CD4-positive, alpha-beta T cell treated with Interleukin-12 subunit alpha and Interleukin-12 subunit beta, for 1 hour (primary cell): ENCODE measurements at regions not wholly inside any gene's neighbourhood (a gene's known extent, or its start where the extent isn't known, plus 50 kb on each side); places are given as distances from the start of the nearest gene placed in this dataset.
"Not testable (repeated sequence)": the region's sequence is repeated elsewhere in the genome, so short reads cannot be mapped to it uniquely, and the experiment has no call there.

Experiments used
- DNase-seq: peaks from one replicate; pipeline ENCODE4 v3.0.0-alpha.2; 2020

DNA sequence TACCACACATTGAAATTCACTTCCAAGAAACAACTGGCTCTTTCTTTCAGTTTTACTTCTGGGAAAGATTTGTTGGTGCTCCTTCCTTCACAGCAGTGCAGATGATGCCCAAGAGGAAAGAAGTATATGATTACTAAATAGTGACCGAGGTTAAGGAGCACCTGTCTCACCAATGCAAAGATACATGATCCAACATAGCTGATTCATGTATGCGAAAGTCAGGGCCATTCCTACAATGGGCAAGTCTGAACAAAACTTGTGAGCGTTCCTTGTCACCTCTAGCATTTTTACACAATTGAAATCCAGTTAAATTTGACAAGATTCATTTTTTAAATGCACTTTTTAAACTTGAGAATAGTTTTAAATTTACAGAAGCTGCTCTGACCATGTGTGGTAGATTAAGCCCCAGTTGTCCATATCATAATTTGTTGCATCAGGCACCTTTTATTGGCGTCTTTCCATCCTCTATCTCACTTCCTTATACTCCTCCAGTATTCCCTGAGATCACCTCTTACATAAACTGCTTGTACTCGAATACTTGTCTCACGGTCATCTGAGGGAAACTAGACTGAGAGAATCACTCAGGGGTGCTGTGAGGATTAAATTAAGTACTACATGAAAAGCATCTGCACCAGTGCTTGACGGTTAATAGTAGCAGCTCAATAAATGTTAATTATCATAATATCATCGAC, 438.8 kb upstream of the CDH20 start:
- no peak for DNase-seq

DNA sequence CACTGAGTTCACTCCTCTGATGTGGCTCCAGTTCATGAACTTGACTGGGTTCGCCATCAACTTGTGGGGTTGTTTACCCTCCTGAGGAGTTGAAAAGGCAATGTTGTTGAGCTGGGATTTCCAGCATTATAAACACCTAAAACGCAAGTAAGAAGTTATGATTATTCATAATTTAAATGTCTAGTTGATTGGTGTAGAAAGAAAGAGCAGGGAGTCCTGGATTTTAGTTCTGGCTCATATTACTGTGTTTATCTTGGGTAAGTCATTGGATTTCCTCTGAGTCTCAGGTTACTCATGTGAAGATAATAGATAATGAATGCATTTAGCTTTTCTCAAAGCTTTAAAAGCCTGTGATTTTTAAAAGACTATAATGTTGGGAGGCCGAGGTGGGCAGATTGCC, 438.0 kb upstream of the CDH20 start:
- DNase-seq, result no peak

DNA sequence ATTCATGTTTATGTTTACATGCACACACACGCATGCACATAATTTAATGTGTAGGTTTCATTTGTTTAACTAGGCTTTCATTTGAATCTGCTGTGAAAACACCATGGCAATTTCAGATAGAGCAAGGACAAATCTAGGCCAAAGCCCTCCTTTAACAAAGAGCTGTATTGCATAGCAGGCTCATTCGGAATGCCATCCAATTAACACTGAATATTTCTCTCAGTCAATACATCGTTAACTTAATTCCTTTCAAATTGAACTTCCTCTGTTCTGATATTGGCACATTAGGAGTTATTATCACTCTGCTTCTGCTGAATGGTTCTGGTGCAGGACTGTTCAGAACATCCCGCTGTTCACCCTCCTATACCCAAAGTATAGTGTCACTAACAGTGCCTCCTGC, 435.1 kb upstream of the CDH20 start:
- no peak for DNase-seq

DNA sequence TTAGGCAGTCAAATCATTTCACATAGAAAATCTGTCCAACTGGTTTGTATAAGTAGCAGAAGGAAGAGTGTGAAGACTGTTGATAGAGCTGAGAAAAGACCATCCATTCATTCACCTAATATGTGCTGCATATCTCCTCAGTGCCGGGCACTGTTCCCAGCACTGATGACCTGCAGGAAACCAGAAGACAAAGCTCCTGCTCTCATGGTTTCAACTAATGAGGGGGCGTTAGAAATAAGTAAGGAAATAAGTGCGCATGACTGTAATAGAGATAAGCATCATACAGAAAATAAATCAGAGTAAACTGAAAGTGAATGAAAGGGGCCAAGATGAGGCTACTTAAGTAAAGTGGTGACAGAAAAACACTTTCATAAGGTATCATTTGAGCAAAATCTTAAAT, 427.5 kb upstream of the CDH20 start:
- DNase-seq, result no peak

DNA sequence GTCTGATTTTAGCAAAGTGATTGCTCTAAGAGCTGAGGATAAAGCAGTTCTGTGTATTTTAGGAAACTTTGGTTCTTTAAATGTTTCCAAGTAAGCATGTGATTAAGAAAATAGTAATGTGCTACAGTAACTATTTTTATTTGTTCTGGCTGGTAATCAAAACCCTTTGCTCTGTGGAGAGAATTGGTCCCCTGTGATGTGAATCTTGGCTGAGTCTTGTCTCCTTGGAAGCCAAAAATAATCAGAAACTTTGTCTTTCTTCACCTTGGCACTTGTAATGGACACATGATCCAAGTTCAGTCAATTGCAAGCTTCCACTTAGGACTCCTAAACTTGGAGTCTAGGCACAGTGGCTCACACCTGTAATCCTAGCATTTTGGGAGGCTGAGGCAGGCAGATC, 422.7 kb upstream of the CDH20 start:
- DNase-seq, result no peak

DNA sequence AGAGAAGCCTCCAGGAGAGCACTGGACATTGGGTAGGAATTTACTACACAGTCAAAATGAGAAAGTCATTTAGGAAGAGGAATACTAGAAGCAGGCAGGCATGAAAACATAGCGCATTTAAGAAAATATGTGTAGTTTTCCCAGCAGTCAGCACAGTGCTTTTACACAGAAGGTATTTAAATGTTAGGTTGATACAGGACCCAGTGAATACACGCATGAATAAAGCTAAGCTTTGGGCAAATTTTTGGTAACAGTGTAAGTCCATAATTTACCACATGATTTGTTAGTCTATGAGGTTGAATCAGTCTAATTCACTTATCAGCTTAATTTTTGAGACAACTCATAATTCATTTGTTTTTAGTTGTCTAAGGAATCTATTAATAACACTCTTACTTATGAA, 421.7 kb upstream of the CDH20 start:
- DNase-seq, result no peak

DNA sequence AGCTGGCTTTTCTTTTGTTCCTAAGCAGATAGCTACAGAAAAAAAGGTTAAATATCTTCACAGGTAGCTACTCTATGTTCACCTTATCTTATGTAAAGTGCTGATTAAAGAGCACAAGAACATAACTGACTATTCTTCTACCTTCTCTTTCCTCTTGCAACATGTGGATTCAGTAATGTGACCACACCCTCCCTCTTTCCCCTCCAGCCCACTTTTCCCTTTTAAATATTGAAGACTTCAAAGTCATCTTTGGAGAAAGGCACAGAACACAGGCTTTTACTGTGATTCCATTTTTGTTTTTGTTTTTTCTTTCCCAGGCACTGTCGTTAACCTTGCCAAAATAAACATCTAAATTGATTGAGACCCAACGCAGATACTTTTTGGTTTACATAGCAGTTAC, 418.1 kb upstream of the CDH20 start:
- no peak for DNase-seq

DNA sequence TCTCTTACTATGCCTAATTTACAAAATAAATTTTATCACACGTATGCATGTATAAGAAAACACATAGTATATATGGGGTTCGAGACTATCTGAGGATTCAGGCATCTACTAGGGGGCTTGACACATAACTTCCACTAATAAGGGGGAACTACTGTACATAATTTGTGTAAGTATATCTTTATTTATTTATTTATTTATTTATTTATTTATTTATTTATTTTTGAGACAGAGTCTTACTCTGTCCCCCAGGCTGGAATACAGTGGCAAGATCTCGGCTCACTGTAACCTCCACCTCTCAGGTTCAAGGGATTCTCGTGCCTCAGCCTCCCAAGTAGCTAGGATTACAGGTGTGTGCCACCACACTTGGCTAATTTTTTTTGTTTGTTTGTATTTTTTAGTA, 414.4 kb upstream of the CDH20 start:
- DNase-seq, result not testable (repeated sequence)

DNA sequence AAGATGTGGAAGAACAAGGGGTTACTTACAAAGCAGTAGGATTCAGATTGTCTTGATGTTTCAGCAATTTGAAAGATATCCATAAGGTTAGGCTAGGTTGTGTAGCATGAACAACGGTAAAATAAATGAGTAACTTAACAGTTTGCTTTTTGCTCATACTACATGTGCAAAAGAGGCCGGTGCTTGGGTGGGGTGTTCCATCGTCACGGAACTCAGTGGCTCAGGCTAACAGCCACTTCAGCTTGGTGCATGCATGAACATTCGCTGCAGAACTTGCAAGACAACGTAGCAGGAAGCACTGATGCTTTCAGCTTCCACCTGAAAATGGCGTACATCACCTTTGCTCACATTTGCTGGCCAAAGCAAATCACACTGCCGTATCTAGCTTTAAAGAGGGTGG, 407.3 kb upstream of the CDH20 start:
- DNase-seq, result no peak

DNA sequence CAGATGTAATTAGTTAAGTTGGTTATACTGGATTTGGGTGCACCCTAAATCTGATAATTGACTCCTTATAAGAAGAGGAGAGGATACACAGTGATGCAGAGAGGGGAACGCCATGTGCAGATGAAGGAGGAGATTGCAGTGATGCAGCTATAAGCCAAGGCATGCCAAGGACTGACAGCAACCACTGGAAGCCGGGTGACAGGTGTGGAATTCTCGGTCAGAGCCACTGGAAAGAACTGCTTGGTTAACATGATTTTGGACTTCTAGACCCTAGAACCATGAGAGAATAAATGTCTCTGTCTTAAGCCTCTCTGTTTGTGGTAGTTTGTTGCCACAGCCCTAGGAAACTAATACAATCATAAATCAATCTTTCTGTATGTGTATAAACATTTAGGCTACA, 403.3 kb upstream of the CDH20 start:
- no peak for DNase-seq

DNA sequence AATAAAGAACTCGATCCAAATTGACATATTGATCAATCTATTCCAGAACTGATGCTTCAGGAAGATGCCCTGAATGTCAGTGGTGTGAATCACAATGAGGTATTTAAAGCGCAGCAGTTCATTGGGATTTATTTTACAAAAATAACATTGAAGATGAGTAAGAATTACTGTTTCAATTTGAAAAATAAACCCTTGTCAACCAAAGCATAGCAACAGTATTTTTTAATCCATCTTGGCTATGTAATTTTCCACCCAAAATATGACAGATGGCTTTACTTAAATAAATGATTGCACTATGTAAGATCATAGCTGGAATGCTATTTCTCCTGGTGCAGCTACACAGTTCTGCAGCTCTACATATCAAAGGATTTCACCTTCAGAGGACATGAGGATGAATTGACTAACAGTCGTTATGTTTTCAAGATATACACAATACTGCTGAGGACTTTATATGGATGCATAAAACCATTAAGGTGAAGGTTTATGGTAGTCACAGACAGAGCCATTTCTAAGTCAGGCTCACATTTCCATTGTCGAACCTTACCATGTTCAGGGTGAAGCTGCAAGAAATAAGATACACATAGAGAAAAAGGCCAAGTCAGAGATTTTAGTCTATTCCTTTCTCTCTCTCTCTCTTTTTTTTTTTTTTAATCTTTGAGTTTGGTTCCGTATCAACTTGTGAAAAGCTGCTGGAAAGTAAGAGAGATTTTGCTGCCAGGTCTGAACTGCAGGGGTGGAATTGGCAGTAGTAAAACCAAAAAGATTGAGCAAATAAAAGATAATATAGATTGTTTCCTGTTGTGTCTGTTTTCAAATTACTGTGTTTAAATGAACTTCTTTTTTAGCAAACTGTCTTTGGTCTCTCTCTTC, 398.0 kb upstream of the CDH20 start:
- DNase-seq, result no peak

DNA sequence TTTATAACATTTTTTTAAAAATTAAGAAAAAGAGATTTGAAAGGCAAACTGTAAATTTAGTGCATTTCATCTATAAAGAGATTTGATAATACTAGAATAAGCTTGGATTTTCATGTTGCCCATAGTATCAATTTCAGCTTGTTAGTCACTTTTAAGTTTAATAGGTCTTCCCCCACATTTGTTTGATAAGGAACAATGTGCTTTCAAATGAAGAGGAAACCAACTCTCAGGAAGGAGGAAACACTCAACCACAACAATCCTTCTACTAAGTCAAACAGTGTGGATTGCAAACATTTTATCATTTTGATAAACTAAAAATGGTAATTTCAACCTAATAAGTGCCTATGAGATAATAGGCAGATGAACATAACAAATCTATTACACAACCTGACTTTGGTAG, 397.1 kb upstream of the CDH20 start:
- DNase-seq, result no peak

DNA sequence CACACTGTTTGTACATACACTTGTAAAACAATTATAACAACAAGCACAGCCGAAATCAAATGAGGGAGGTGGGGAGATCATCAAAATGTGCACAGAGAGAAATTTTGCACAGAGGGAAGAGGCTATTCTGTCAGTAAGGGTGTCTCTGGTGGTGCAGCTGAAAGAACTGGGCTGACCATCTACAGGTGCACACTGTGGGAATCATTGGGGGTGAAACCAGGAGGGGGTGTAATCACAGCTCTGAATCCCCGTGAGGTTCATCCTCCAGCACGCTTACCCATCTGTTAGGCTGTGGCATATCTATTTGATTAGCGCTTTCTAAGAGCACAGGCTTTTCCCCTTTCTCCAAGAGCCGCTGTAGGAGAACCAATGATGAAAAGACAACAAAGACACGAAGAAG, 389.9 kb upstream of the CDH20 start:
- DNase-seq, result no peak

DNA sequence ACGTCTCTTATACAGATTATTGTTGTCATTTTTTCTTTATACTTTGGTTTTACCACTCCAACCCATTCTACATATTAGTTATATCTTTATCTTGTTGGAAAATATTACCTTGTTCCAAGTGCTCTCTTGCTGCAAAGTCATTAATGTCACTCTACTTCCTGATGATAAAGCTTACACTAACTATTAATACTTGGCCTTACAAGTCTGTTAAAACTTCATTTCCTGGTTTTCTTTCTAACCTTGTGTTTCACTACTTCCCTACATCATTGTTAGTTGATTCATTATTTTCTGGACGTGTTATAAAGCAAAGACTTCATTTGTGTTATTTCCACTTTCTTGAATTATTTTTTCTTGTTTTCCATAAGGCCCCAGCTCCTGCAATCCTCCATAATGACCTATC, 382.6 kb upstream of the CDH20 start:
- no peak for DNase-seq

DNA sequence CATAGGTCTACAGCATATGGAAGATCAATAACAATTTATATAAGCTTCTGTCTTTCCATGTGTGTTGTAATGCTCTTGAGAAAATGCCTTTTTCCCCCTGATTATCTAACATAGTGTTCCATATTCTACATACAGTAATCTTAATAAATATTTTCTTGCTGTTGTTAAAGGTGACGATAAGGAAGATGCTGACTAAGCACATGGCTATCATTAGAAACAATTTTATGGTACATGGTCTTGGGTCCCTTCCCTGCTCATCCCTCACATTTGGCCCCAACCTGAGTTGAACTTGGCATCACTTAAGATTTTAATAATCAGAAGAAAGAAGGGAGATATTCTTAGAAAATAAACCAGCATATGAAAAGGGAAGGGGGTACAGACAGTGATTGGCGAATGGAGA, 382.1 kb upstream of the CDH20 start:
- DNase-seq, result no peak

DNA sequence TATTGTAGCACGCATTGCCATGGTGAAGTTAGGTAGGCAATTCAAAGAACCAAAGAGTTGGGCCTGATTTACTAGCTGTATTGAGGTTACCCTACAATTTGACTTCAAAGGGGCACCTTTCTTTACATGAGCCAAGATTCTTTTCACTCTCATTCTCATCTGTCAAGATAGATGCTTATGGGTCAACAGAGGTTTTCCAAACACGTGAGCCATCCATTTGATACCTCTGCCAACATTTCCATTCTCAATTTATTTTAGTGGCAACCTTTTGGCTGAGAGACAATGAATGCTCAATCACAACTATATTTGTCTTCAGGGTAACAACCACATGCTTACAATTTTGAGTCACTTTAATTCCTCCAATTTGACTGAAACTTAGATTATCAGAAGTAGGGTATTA, 370.6 kb upstream of the CDH20 start:
- no peak for DNase-seq

DNA sequence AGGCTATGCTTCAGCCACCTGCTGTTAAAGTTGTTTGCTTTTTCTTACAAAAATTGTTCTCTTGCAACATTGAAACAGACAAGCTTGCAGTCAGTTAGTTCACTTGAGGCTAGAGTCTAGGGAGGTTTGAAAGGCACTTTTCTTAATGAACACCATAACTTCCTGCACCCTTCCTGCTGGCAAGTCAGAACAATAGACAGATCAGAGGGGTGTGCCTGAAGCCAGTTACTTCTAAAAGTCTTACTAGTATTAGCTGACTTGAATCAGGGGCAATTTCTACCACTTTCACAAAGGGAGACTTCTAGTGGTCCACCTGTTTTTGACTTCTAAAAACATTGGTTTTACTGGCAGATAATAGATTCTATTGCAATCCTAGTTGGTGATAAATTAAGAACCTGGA, 367.4 kb upstream of the CDH20 start:
- DNase-seq, result no peak

DNA sequence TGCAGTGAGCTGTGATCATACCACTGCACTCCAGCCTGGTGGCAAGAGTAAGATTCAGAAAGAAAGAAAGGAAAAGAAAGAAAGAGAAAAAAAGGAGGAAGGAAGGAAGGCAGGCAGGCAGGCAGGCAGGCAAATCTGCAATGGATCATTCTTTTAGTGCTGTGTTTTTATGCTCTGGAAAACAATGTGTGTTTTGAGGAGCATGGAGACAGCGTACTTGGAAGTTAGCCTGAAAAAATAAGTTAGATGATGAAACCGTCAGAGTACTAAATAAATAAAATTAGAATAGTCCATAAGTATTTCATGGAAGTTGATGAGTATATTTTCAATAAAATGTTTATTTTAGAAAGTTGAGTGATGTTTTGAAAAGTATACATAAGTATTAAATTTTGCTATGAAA, 366.4 kb upstream of the CDH20 start:
- DNase-seq, result no peak

DNA sequence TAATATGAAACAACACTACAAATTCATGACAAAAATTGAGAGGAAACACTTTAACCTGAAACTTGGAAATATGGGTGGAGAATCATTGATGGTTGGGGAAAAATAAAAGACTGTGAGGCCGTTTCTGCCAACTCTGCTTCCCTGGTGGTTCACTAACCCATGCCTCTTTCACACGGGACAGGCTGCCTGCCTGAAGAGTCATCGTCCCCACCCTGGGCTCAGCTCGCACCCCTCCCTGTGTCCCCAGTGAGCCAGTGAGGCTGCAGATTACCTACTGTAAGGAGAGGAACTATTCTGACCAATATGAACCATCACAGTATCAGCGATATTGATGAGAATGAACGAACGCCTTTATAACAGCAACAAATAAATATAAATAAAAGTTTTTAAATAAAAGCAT, 357.8 kb upstream of the CDH20 start:
- no peak for DNase-seq

DNA sequence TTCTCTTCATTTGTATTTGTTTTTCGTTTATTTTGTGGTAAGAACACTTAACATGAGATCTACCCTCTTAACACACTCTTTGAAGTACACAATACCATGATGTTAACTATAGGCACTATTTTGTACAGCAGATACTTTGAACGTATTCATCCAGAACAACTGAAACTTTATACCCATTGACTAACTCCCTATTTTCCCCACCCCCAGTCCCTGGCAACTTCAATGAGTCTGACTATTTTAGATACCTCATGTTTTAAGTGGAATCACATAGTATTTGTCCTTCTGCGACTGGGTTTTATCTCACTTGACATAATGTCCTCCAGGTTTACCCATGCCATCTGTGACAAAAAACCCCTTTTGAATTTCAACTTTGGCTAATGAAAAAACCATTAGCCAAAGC, 356.3 kb upstream of the CDH20 start:
- no peak for DNase-seq

DNA sequence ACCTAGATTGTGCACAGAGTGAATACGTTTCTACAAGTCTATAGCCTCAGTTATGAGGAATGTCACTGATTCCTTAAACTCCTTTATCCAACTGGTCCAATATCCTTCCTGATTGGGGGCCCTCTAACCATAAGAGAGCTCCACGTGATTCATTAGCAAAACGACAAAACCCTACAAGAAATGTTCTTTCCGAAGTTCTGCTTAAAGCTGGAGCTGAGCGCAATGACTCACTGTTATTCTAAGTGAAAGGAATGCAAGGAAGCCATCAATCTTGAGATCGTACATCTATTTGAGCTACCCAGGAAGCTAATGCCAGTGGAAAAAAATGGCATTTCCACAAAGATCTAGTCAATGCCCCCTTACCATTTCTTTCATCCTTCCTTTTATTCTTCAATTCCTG, 354.9 kb upstream of the CDH20 start:
- no peak for DNase-seq

DNA sequence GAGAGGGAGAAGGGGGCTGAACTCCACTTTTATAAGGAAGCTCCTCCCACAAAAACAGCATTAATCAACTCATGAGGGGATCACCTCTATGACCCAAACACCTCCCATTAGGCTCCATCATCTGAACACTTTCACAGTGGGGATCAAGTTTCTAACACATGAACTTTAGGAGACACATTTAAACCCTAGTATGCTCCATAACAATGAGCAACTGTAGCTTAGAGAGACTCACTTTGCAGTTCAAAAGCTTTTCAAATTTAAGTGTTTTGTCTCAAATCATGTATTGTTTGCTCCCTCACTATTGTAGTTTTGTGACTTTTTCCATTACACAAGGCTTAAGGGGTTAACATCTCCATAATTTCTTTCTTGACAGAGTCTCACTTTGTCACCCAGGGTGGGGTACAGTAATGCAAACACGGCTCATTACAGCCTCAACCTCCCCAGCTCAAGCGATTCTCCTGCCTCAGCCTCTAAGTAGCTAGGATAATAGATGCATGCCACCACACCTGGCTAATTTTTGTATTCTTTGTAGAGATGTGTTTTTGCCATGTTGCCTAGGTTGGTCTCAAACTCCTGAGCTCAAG, 352.7 kb upstream of the CDH20 start:
- DNase-seq, result no peak

DNA sequence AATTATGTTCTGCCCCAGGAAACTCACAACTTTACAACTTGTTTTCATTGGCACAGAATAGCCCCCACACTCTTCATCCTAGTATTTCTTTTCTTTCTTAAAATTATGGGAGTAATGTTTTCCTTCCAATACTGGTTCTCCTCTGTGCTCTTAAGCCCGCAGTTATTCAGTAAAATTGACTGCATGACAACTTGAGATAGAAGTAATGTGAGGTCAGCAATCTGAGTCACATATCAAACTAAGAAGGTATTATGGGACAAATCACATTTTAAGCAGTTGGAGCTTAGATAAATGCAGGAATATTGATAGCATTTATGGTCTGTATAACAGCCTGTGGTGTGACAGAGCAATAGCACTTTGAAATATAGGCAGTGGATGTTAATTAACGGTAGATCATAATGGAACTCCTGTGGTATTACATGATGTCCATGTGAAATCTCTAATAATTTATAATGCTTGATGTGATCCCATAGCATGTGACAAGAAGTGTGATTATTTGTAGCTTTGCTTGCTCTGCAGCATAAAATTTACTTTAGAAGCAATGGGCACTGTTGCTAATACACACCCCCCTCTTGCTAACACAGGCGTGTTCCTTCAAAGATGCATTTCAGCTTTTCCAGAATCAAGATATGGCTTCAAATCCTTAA, 351.4 kb upstream of the CDH20 start:
- DNase-seq, result no peak

DNA sequence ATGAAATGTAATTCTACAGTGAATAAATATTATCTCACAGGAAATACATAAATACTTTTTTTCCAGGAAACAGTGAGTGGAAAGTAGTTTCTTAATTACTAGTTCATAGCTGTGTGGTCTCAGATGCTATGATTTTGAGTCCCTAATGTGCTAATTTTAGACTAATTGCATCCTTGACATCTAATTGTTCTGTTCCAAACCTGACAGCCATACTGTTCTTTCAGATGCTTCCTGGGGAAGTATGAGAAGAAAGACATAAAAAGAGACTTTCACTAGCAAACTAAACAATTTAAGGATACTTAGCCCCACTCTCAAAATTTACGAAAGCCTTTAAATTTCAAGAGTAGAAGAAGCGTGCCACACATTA, 350.9 kb upstream of the CDH20 start:
- no peak for DNase-seq
